Kidney epithelial cell (primary cell): ENCODE measurements at regions not wholly inside any gene's neighbourhood (a gene's known extent, or its start where the extent isn't known, plus 50 kb on each side); places are given as distances from the start of the nearest gene placed in this dataset.

Experiments
- DNase-seq: peaks from one replicate; pipeline ENCODE4 v3.0.0-alpha.2; 2010; ENCODE audit warnings: low read depth
- H3K27me3 ChIP-seq: 2 replicates; pipeline ENCODE4 v1.6.0; 2011; ENCODE audit warnings: low read length; ENCODE audit not compliant: control insufficient read depth, insufficient read depth
- H3K36me3 ChIP-seq: 2 replicates; pipeline ENCODE4 v1.5.1; 2011; ENCODE audit warnings: low read length; ENCODE audit not compliant: control insufficient read depth, insufficient read depth
- H3K4me3 ChIP-seq: 2 replicates; pipeline ENCODE4 v1.5.1; 2011; ENCODE audit warnings: low read depth, mild to moderate bottlenecking, control low read depth, low read length
- TF ChIP-seq, protein P1 (sequence below): IDR thresholded peaks from 2 replicates; pipeline ENCODE4 v1.5.1; 2011; ENCODE audit warnings: mild to moderate bottlenecking, moderate library complexity, low read length, control low read depth, inconsistent platforms; ENCODE audit not compliant: insufficient read depth, poor library complexity, severe bottlenecking

GRCh38 chr7:18400726-18401125 is 94.8 kb upstream of the HDAC9 start:
- H3K4me3 ChIP-seq: no peak overlapping the region
- H3K27me3 ChIP-seq: no peaks in the 10 kb centered on the region
- no peak for DNase-seq
- H3K36me3 ChIP-seq: no peaks in the 10 kb centered on the region
- TF ChIP-seq, protein P1, sequence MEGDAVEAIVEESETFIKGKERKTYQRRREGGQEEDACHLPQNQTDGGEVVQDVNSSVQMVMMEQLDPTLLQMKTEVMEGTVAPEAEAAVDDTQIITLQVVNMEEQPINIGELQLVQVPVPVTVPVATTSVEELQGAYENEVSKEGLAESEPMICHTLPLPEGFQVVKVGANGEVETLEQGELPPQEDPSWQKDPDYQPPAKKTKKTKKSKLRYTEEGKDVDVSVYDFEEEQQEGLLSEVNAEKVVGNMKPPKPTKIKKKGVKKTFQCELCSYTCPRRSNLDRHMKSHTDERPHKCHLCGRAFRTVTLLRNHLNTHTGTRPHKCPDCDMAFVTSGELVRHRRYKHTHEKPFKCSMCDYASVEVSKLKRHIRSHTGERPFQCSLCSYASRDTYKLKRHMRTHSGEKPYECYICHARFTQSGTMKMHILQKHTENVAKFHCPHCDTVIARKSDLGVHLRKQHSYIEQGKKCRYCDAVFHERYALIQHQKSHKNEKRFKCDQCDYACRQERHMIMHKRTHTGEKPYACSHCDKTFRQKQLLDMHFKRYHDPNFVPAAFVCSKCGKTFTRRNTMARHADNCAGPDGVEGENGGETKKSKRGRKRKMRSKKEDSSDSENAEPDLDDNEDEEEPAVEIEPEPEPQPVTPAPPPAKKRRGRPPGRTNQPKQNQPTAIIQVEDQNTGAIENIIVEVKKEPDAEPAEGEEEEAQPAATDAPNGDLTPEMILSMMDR: no peak

GRCh38 chr7:18401757-18402156 is 93.8 kb upstream of the HDAC9 start:
- Histone ChIP-seq H3K36me3 (no peaks in the 10 kb centered on the region), H3K4me3 (no peak overlapping the region), H3K27me3 (no peaks in the 10 kb centered on the region)
- TF ChIP-seq, protein P1: no peak
- DNase-seq: no peak

- Histone ChIP-seq H3K36me3 (no peaks in the 10 kb centered on the region), H3K4me3 (no peak overlapping the region), H3K27me3 (no peaks in the 10 kb centered on the region)
- TF ChIP-seq, protein P1: no peak
- DNase-seq: no peak
Observed at GRCh38 chr7:18402488-18403183, 92.9 kb upstream of the HDAC9 start.

GRCh38 chr7:18405726-18406125 is 89.8 kb upstream of the HDAC9 start:
- DNase-seq: no peak
- Histone ChIP-seq H3K27me3 (no peaks in the 10 kb centered on the region), H3K4me3 (no peak overlapping the region), H3K36me3 (no peaks in the 10 kb centered on the region)
- TF ChIP-seq, protein P1: no peak

DNA sequence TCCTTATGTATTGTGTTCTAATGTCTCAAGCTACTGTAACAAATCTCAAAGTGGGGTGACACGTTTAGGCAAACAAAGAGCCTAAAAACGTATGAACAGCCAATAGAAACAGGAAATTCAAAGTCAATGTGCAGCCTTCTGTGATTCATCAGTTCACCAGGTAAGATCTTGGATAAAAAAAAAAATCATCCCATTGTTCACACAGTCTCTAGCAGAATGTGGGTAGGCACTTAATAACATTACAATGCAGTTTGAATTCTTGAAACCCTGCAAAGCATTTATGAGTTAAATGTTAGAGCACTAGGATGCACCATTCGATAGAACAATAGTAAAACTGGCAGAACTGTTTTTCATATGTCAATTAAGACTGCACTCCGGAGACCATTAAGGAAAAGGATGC is 88.2 kb upstream of the HDAC9 start:
- TF ChIP-seq, protein P1: no peak
- DNase-seq: no peak
- H3K4me3 ChIP-seq: no peak overlapping the region
- no peaks in the 10 kb centered on the region for H3K27me3 ChIP-seq
- H3K36me3 ChIP-seq: no peaks in the 10 kb centered on the region

- DNase-seq: peak; percentile 56
- TF ChIP-seq, protein P1: no peak
- Histone ChIP-seq H3K36me3 (no peaks in the 10 kb centered on the region), H3K27me3 (no peaks in the 10 kb centered on the region), H3K4me3 (no peak overlapping the region)
Observed at GRCh38 chr7:18408461-18408860, 87.1 kb upstream of the HDAC9 start.
